Gastroesophageal sphincter (tissue), 3 donors: ENCODE measurements at regions not wholly inside any gene's neighbourhood (a gene's known extent, or its start where the extent isn't known, plus 50 kb on each side); places are given as distances from the start of the nearest gene placed in this dataset.

Source experiments
- POLR2A ChIP-seq, 2 donors: fragments of 450-650 bp; IDR thresholded peaks; one replicate each; pipeline ENCODE4 v1.6.1; 2017; ENCODE audit warnings: antibody characterized with exemption in 2 of 2, mild to moderate bottlenecking in 2 of 2, moderate library complexity in 1 of 2
- POLR2AphosphoS5 ChIP-seq: sonication (generic); formaldehyde crosslinking; IDR thresholded peaks from one replicate; pipeline ENCODE4 v1.6.1; 2017; ENCODE audit warnings: antibody characterized with exemption
- TF ChIP-seq, protein P1 (sequence below), 4 experiments: fragments of 200-600 bp in 2 of 4; fragments of 450-650 bp in 2 of 4; sonication (generic) in 1 of 4; IDR thresholded peaks; one replicate each; pipeline ENCODE4 v1.5.1; 2017 to 2019; ENCODE audit warnings: antibody characterized with exemption in 4 of 4, mild to moderate bottlenecking in 2 of 4, moderate library complexity in 2 of 4

GRCh38 chr12:78600541-78600940 lies 264.0 kb upstream of the SYT1 start:
- TF ChIP-seq, protein P1, sequence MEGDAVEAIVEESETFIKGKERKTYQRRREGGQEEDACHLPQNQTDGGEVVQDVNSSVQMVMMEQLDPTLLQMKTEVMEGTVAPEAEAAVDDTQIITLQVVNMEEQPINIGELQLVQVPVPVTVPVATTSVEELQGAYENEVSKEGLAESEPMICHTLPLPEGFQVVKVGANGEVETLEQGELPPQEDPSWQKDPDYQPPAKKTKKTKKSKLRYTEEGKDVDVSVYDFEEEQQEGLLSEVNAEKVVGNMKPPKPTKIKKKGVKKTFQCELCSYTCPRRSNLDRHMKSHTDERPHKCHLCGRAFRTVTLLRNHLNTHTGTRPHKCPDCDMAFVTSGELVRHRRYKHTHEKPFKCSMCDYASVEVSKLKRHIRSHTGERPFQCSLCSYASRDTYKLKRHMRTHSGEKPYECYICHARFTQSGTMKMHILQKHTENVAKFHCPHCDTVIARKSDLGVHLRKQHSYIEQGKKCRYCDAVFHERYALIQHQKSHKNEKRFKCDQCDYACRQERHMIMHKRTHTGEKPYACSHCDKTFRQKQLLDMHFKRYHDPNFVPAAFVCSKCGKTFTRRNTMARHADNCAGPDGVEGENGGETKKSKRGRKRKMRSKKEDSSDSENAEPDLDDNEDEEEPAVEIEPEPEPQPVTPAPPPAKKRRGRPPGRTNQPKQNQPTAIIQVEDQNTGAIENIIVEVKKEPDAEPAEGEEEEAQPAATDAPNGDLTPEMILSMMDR (IDR thresholded peaks at IDR 0.05), result no peak
- TF ChIP-seq POLR2A (IDR thresholded peaks at IDR 0.05) (no peak), POLR2AphosphoS5 (no peak)
